ENCODE measurements at regions not wholly inside any gene's neighbourhood (a gene's known extent, or its start where the extent isn't known, plus 50 kb on each side); places are given as distances from the start of the nearest gene placed in this dataset.

DNA sequence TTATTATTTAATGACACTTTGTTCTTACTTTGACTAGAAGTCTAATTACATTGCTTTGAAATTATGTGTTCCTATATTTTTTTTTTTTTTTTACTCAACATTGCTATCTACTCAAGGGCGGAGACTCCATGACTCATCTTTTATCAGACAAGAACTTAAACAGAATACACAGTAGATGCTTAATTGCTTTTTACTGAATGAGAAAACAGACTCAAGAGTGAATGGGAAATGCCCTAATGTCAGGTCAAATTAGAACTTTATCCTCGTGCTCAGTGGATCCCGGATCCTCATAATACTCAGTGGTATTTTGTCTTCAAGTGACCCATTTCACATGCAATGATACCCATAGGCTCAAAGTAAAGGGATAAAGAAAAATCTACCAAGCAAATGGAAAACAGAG is 954.5 kb upstream of the IGFBP7 start:
- ChIA-PET POLR2A (ENCODE audit: unreplicated experiment) (no interaction called here), CTCF (no interaction called here)
- no peak for DNase-seq
- Histone ChIP-seq H3K27ac (ENCODE audit: low read length) (no peak overlapping the region), H4K20me1 (ENCODE audit: low read length) (no peaks in the 10 kb centered on the region), H3K9me2 (replicated peaks; ENCODE audit: low read length) (no peaks in the 10 kb centered on the region), H3F3A (ENCODE audit: low read length, unreplicated experiment) (no peaks in the 10 kb centered on the region), H3K4me3 (ENCODE audit: low read length) (no peak overlapping the region), H3K36me3 (ENCODE audit: low read depth, low read length) (no peaks in the 10 kb centered on the region), H3K4me2 (ENCODE audit: low read length) (no peak overlapping the region), H3K9me3 (ENCODE audit: low read length) (no peaks in the 10 kb centered on the region), H3K9ac (ENCODE audit: low read length) (no peak overlapping the region), H2AFZ (ENCODE audit: low read length) (no peak overlapping the region), H3K4me1 (ENCODE audit: insufficient read depth, low read length) (no peaks in the 10 kb centered on the region), H3K79me2 (ENCODE audit: low read length) (no peaks in the 10 kb centered on the region), H3K27me3 (ENCODE audit: low read length) (no peaks in the 10 kb centered on the region)
- intact Hi-C loops (cut with micrococcal nuclease): no loop called here
- no peak for ATAC-seq
- TF ChIP-seq EZH2phosphoT487 (IDR thresholded peaks at IDR 0.05; ENCODE audit: borderline replicate concordance, low read length): no peak
- no TSS peak for BruUV-seq (replicated peaks)

DNA sequence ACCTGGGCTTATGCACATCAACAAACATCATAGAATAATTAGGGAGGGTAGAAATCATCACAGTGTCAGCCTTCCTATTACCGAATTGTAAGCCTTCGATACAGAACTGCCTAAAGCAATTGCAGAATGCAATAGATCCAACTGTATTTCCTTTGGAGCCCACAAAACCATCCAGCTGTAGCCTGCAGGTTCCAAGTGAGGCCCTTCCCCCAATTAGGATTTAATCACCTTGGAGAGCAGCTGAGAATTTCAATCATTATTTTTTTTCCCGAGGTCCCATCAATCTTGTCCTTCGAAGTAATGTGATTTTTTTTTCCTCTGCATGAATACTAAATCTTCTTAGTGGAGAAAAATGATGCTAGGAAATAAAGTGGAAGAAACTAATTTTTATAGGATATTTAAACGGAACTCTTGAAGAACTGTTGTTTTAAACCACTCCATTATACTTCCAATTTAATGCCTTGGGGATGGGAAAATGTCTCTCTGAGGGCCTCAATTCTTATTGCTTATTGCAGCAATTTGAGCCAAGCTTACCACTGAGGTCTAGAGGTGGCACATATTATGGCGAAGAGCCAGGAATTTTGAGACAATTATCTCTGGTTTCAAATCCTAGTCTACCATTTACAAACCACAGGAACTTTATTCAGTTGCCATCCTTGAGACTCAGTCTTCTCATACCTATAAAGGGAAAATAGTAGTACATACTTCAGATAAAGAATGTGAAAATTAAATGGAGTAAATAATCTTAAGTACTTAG is 953.4 kb upstream of the IGFBP7 start:
- POLR2A ChIA-PET (ENCODE audit: unreplicated experiment): no interaction called here
- H3K36me3 ChIP-seq (ENCODE audit: low read depth, low read length): no peaks in the 10 kb centered on the region
- DNase-seq (no peak), ATAC-seq (no peak)
- no peak overlapping the region for H2AFZ ChIP-seq (ENCODE audit: low read length)
- H3K79me2 ChIP-seq (ENCODE audit: low read length): no peaks in the 10 kb centered on the region
- intact Hi-C loops (cut with micrococcal nuclease): no loop called here
- TF ChIP-seq EZH2 (IDR thresholded peaks at IDR 0.05; ENCODE audit: low read length, unreplicated experiment): no peak
- no peak for TF ChIP-seq EZH2phosphoT487 (IDR thresholded peaks at IDR 0.05; ENCODE audit: borderline replicate concordance, low read length)
- TF ChIP-seq, protein P1, sequence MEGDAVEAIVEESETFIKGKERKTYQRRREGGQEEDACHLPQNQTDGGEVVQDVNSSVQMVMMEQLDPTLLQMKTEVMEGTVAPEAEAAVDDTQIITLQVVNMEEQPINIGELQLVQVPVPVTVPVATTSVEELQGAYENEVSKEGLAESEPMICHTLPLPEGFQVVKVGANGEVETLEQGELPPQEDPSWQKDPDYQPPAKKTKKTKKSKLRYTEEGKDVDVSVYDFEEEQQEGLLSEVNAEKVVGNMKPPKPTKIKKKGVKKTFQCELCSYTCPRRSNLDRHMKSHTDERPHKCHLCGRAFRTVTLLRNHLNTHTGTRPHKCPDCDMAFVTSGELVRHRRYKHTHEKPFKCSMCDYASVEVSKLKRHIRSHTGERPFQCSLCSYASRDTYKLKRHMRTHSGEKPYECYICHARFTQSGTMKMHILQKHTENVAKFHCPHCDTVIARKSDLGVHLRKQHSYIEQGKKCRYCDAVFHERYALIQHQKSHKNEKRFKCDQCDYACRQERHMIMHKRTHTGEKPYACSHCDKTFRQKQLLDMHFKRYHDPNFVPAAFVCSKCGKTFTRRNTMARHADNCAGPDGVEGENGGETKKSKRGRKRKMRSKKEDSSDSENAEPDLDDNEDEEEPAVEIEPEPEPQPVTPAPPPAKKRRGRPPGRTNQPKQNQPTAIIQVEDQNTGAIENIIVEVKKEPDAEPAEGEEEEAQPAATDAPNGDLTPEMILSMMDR (conservative IDR thresholded peaks at IDR 0.05; ENCODE audit: low read depth, low read length): no peak
- no peaks in the 10 kb centered on the region for H3F3A ChIP-seq (ENCODE audit: low read length, unreplicated experiment)
- H3K27me3 ChIP-seq (ENCODE audit: low read length): no peaks in the 10 kb centered on the region
- no TSS peak for BruUV-seq (replicated peaks)
- no peak overlapping the region for H3K4me2 ChIP-seq (ENCODE audit: low read length)
- H3K9ac ChIP-seq (ENCODE audit: low read length): no peak overlapping the region
- no peak overlapping the region for H3K27ac ChIP-seq (ENCODE audit: low read length)
- no peak overlapping the region for H3K4me3 ChIP-seq (ENCODE audit: low read length)
- no peaks in the 10 kb centered on the region for H3K9me3 ChIP-seq (ENCODE audit: low read length)
- no peaks in the 10 kb centered on the region for H3K4me1 ChIP-seq (ENCODE audit: insufficient read depth, low read length)
- CTCF ChIA-PET: no interaction called here
- no peaks in the 10 kb centered on the region for H3K9me2 ChIP-seq (replicated peaks; ENCODE audit: low read length)
- H4K20me1 ChIP-seq (ENCODE audit: low read length): no peaks in the 10 kb centered on the region

DNA sequence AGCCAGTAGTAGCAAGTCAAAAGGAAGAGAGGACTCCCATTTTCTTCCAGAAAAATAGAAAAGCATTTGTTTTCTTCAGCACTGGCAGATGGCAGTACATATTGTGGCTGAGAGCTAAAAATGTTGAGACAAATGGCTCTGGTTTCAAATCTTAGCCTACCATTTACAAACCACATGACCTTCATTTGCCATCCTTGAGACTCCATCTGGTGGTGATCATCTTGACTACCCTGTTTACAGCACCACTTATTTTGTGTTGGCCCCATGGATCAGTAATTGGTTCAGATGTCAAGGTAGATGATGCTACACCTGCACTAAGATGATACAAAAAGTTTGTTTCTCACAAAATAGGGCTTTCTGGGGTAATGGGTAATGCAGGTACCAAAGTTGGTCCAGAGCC is 951.8 kb upstream of the IGFBP7 start:
- no peak overlapping the region for H3K9ac ChIP-seq (ENCODE audit: low read length)
- no peaks in the 10 kb centered on the region for H4K20me1 ChIP-seq (ENCODE audit: low read length)
- H3K27ac ChIP-seq (ENCODE audit: low read length): no peak overlapping the region
- H3F3A ChIP-seq (ENCODE audit: low read length, unreplicated experiment): no peaks in the 10 kb centered on the region
- DNase-seq (peak; percentile 4), ATAC-seq (no peak)
- H3K4me1 ChIP-seq (ENCODE audit: insufficient read depth, low read length): no peaks in the 10 kb centered on the region
- H3K36me3 ChIP-seq (ENCODE audit: low read depth, low read length): no peaks in the 10 kb centered on the region
- no peaks in the 10 kb centered on the region for H3K9me2 ChIP-seq (replicated peaks; ENCODE audit: low read length)
- intact Hi-C loops (cut with micrococcal nuclease): no loop called here
- BruUV-seq (replicated peaks): no TSS peak
- ChIA-PET CTCF (no interaction called here), POLR2A (ENCODE audit: unreplicated experiment) (no interaction called here)
- H3K4me2 ChIP-seq (ENCODE audit: low read length): no peak overlapping the region
- H3K27me3 ChIP-seq (ENCODE audit: low read length): no peaks in the 10 kb centered on the region
- no peaks in the 10 kb centered on the region for H3K9me3 ChIP-seq (ENCODE audit: low read length)
- TF ChIP-seq EZH2phosphoT487 (IDR thresholded peaks at IDR 0.05; ENCODE audit: borderline replicate concordance, low read length) (no peak), EZH2 (IDR thresholded peaks at IDR 0.05; ENCODE audit: low read length, unreplicated experiment) (no peak)
- TF ChIP-seq, protein P1 (conservative IDR thresholded peaks at IDR 0.05; ENCODE audit: low read depth, low read length): peak; percentile 32
- H3K4me3 ChIP-seq (ENCODE audit: low read length): no peak overlapping the region
- H3K79me2 ChIP-seq (ENCODE audit: low read length): no peaks in the 10 kb centered on the region
- no peak overlapping the region for H2AFZ ChIP-seq (ENCODE audit: low read length)

Measured in PC-3 (cell line).